Prostate gland (tissue), 2 donors: ENCODE measurements at regions not wholly inside any gene's neighbourhood (a gene's known extent, or its start where the extent isn't known, plus 50 kb on each side); places are given as distances from the start of the nearest gene placed in this dataset.

Source experiments
- POLR2A ChIP-seq: fragments of 450-650 bp; IDR thresholded peaks from one replicate; pipeline ENCODE4 v1.6.1; 2016; ENCODE audit warnings: antibody characterized with exemption, mild to moderate bottlenecking
- POLR2AphosphoS5 ChIP-seq: sonication (generic); formaldehyde crosslinking; IDR thresholded peaks from one replicate; pipeline ENCODE4 v1.6.1; 2017; ENCODE audit warnings: antibody characterized with exemption
- TF ChIP-seq, protein P1 (sequence below), 4 experiments: fragments of 200-600 bp in 2 of 4; fragments of 450-650 bp in 2 of 4; sonication (generic) in 2 of 4; IDR thresholded peaks; 1 replicate in 3 of 4; 2 replicates in 1 of 4; pipeline ENCODE4 v1.5.1; 2016 to 2019; ENCODE audit warnings: antibody characterized with exemption in 4 of 4, mild to moderate bottlenecking in 2 of 4, moderate library complexity in 2 of 4

- TF ChIP-seq, protein P1, sequence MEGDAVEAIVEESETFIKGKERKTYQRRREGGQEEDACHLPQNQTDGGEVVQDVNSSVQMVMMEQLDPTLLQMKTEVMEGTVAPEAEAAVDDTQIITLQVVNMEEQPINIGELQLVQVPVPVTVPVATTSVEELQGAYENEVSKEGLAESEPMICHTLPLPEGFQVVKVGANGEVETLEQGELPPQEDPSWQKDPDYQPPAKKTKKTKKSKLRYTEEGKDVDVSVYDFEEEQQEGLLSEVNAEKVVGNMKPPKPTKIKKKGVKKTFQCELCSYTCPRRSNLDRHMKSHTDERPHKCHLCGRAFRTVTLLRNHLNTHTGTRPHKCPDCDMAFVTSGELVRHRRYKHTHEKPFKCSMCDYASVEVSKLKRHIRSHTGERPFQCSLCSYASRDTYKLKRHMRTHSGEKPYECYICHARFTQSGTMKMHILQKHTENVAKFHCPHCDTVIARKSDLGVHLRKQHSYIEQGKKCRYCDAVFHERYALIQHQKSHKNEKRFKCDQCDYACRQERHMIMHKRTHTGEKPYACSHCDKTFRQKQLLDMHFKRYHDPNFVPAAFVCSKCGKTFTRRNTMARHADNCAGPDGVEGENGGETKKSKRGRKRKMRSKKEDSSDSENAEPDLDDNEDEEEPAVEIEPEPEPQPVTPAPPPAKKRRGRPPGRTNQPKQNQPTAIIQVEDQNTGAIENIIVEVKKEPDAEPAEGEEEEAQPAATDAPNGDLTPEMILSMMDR (IDR thresholded peaks at IDR 0.05) = no peak
- TF ChIP-seq POLR2A = no peak
- no peak for TF ChIP-seq POLR2AphosphoS5
These were observed 69.8 kb upstream of the ARL8B start for GRCh38 chr3:5052247-5052646.
